ENCODE measurements at regions not wholly inside any gene's neighbourhood (a gene's known extent, or its start where the extent isn't known, plus 50 kb on each side); places are given as distances from the start of the nearest gene placed in this dataset.
A peak's percentile ranks its signal among the peaks of the same experiment; 100 is the strongest.

DNA sequence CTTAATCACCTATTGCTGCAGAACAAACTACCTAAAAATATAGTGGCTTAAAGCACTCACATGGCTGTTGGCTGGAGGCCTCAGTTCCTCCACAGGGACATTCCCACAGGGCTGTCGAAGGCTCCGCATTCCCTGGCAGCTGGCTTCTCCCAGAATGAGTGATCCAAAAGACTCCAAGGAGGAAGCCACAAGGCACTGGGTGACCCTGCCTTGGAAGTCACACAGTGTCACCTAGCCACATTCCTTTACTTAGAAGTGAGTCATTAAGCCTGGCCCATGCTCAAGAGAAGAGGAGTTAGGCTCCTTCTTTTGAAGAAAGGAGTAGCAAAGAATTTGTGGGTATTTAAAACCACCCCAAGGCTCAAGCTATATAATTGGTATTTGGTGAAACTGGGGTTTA, 63.9 kb upstream of the MAP1LC3B2 start:
- no peak for DNase-seq

DNA sequence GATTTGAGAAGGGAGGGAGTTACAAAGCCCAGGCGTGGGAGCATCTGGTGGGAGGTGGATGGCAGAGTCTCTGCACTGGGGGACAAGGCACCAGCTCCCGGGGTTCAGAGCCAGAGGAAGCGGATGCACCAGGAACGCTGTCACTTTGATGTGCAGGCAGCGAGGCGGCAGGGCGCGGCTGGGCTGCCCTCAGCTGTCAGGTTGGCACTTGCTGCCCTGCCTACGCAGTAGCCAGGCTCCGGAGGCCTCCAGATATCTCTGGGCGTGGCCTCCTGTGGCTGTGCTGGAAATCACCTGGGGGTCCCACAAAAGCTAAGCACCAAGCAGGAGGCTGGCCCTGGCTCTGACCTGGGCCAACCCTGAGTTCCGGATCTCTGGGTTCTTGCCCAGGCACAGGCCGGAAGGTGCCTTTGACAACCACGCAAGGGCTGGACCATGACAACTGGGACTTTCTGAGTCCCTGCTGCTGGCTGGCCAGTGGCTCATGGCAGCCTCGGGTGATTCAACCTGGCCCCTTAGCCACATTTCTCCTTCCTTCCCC, 62.1 kb upstream of the MAP1LC3B2 start:
- DNase-seq, result no peak

DNA sequence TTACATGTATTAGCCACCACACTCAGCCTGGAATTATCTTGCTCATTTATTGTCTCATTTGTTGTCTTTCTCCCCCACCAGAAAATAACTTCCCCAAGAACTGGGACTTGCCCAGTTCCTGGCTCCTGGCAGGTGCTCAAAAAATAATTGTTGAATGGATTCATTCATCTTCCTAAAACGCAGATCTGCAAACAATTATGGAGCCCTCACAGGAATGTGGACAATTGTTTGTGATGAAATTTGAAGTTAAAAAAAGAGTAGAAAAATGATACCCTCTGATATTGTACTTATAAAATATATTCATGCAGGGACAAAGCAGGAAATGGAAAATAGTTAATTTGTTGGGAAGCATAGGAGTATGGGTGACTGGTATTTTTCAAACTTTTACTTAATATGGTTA, 60.7 kb upstream of the MAP1LC3B2 start:
- no peak for DNase-seq

DNA sequence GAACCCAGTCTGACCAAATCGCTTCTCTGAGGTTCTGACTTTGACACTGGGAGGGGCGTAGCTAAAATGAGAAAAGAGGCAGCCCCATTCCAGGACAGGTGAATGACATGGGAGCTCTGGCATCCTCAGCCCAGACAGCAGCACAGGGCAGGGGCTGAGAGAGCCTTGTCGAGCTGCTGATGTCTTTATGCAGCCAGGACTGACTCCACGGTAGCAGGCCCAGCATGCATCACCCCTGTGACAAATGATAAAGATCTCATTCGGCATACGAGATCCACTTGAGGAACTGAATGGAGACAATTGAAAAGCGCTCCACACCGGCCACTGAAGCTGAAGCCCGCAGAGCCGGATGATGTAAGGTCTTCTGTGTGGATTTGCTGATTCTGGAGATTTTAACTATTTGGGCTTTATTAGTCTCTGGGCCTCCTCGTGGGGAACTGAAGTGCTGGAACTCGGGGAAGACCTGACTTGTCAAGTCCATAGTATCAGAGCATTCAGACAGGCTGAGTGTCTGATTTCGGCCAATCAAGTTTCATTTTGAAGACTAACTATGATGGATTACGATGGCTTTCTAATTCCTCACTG, 56.9 kb upstream of the MAP1LC3B2 start:
- no peak for DNase-seq

DNA sequence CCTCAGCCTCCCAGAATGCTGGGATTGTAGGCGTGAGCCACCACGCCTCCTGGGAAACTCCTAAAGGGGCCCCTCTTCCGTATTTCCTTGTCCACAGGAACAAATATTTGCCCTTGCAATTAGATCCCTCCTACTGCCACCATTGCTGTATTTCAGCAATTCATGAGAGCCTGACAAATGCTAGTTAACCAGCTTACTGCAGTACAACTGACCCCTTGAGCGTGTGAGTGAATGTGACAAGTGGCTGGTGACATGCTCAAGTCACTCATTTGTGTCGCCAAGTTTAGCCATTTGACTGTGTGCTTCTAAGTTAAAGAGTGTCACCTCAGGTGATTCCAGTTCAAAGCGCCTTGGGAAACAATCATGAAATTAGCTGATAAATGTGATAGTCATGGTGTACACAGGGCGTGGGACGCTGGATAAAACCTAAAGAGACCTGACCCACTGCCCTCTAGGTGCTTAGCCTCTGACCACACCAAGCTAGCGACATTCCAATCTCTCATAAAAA, 56.1 kb upstream of the MAP1LC3B2 start:
- no peak for DNase-seq

DNA sequence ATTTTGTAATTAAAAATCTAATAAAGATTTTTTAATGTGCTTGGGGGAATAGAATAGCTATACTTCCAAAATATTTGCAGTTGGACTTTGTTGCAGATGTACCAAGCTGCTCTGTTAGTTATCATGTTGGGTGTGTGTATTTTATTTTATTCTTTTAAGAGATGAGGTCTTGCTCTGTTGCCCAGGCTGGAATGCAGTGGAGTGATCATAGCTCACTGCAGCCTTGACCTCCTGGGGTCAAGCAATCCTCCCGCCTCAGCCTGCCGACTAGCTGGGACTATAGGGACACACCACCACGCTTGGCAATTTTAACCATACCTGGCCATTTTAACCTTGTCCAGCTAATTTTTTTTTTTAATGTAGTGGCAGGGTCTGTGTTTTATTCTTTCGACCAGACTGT, 54.7 kb upstream of the MAP1LC3B2 start:
- no peak for DNase-seq

DNA sequence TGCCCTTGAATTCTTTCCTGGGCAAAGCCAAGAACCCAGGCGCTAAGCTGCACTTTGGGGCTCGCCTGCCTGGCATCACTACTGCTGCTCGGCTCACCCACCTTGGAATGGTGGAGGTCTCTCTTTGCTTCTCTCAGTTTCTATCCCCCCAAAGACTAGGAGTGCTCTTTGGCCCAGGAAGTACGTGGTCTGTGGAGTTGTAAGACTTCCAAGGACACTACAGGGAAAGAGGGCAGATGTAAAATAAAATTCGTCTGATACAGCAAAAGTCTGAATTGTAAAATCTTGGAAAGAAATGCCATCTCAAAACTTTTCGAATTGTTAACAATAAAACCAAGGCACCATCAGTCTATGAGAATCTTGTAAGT, 52.5 kb upstream of the MAP1LC3B2 start:
- DNase-seq, result no peak

DNA sequence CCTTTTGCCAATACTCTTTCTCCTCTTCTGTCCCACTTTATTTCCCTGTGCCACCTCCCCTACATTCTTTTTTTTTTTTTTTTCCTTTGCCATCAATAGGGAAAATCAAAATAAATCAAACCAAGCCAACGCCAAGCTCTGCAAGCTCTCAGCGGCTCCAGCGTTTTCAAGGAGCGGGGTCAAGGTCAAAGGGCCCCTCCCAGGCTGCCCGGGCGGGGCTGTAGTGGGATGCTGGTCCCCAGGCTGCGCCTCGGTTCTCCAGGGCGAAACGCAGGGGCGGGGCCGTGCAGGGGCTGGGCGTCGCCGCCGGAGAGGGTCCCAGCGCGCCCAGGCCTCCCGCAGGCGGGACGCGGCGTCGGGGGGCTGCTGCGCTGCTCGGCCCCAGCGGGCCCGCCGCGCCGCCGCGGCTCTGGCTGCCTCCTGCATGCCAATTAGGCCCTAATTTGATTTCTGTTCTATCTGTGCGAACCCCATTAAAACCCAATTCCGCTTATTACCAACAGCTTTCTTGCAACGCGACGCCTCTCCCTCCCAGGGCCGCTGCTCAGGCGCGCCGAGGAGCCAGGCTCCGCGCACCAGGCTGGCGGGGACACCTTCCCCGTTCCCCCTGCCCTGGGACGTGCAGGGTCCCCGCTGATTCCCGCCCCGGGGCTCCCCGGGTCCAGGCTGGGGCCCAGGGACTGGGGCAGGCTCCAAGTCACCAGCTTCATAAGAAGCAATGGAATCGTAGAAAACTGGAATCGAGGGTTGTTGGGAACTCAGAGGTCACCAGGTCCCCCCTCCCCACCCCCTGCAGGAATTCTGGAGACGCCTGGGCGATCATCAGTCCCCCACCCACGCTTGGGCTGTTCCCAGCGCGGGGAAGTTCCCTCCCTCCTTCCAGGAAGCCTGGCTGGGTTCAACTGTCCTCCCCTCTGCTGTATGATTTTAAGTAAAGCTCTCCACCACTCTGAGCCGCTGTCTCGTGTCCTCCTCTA, 50.7 kb upstream of the MAP1LC3B2 start:
- peak in 1 of 2 donors; percentile 8 for DNase-seq
